Thyroid gland (tissue), 4 donors: ENCODE measurements at regions not wholly inside any gene's neighbourhood (a gene's known extent, or its start where the extent isn't known, plus 50 kb on each side); places are given as distances from the start of the nearest gene placed in this dataset.

ENCODE experiments used
- DNase-seq, 2 donors: peaks; one replicate each; pipeline ENCODE4 v3.0.0-alpha.2; 2019
- H3K27ac ChIP-seq, 3 donors: fragments of 200-600 bp; sonication (generic); 1 replicate in 2 of 3; 2 replicates in 1 of 3; pipeline ENCODE4 v1.5.1; 2016 to 2019; ENCODE audit warnings: mild to moderate bottlenecking in 1 of 3, moderate library complexity in 1 of 3
- H3K27me3 ChIP-seq: fragments of 200-600 bp; sonication (generic); one replicate; pipeline ENCODE4 v1.5.1; 2019
- H3K36me3 ChIP-seq, 2 donors: fragments of 200-600 bp; sonication (generic); one replicate each; pipeline ENCODE4 v1.5.1; 2016 to 2019
- H3K4me1 ChIP-seq, 2 donors: fragments of 200-600 bp; sonication (generic); one replicate each; pipeline ENCODE4 v1.5.1; 2017 to 2019
- H3K4me3 ChIP-seq, 3 donors: fragments of 200-600 bp; sonication (generic); replicated peaks in 1 of 3; 1 replicate in 2 of 3; 2 replicates in 1 of 3; pipeline ENCODE4 v1.5.1; 2016; ENCODE audit warnings: mild to moderate bottlenecking in 1 of 3
- H3K9me3 ChIP-seq: fragments of 200-600 bp; sonication (generic); one replicate; pipeline ENCODE4 v1.5.1; 2017
- CTCF ChIP-seq, 6 experiments: fragments of 200-600 bp in 3 of 6; fragments of 450-650 bp in 3 of 6; sonication (generic) in 3 of 6; IDR thresholded peaks; one replicate each; pipeline ENCODE4 v1.5.1; 2016 to 2019; ENCODE audit warnings: antibody characterized with exemption in 6 of 6, mild to moderate bottlenecking in 2 of 6, inconsistent platforms in 1 of 6, moderate library complexity in 1 of 6
- POLR2A ChIP-seq, 2 donors: fragments of 450-650 bp; IDR thresholded peaks; one replicate each; pipeline ENCODE4 v1.6.1; 2017; ENCODE audit warnings: antibody characterized with exemption in 2 of 2, mild to moderate bottlenecking in 2 of 2, moderate library complexity in 1 of 2
- WGBS, 2 donors: methylation state at CpG; one replicate each; pipeline ENCODE4 v1.1.5; 2017; 5-methylcytosine and 5-hydroxymethylcytosine counted together
- intact Hi-C: fragments of 100-400 bp; cut with DNase I; formaldehyde crosslinking; loops from one replicate; pipeline ENCODE4 v1.15.1; 2023

DNA sequence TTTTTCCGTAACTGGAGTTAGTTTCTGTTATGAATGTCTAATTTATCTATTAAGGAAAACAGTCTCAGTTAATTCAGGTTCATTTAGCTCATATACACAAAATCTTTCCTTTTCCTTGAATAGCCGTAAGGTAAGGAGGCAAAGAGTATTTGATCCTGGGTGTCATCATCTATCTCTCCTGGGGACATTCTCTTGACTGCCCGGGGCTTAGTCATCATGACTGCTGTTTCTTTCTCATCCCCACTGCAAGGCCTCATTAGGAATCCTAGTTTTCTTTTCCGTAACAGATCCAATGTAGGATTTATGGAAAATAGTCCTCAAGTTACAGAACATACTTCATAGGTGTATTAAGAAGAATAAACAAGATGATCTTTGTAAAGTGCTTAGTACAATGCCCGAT, 134.9 kb upstream of the CHD1 start:
- Histone ChIP-seq H3K4me1 (no peaks in the 10 kb centered on the region), H3K36me3 (no peaks in the 10 kb centered on the region), H3K27ac (no peak overlapping the region), H3K27me3 (no peaks in the 10 kb centered on the region), H3K4me3 (no peak overlapping the region), H3K9me3 (no peaks in the 10 kb centered on the region)
- DNase-seq: no peak
- TF ChIP-seq CTCF (IDR thresholded peaks at IDR 0.05): no peak
- no peak for TF ChIP-seq POLR2A (IDR thresholded peaks at IDR 0.05)
- WGBS, 2 donors: 95 to 96% methylated on average over 5 of the region's 5 CpGs
- intact Hi-C loops: no loop called here

GRCh38 chr5:99061711-99062110, 132.9 kb upstream of the CHD1 start:
- Histone ChIP-seq H3K4me1 (no peaks in the 10 kb centered on the region), H3K27me3 (no peaks in the 10 kb centered on the region), H3K36me3 (no peaks in the 10 kb centered on the region), H3K27ac (no peak overlapping the region), H3K9me3 (no peaks in the 10 kb centered on the region), H3K4me3 (no peak overlapping the region)
- 54 to 64% methylated on average over 2 of the region's 2 CpGs for WGBS, 2 donors
- intact Hi-C loops: no loop called here
- DNase-seq: no peak
- TF ChIP-seq CTCF (IDR thresholded peaks at IDR 0.05) (no peak), POLR2A (IDR thresholded peaks at IDR 0.05) (no peak)

DNA sequence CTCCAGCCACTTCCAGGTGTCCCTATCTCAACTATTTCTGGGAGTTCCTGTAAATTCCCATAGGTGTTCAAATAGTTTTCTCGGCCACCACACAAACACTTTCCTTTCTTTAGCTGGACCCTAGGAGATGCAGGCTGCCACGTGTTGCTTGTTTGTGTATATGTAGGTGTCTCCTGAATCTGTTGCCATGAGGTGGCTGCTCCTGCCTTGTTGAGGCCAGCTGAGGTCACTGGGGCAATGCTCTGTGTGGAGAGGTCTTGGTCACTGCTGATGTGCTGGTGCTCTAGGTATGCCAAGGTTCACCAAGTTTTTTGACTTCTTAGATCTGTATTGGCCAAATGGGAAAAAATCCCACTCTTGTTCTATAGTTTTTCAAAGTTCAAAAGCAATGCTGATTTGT, 132.5 kb upstream of the CHD1 start:
- Histone ChIP-seq H3K36me3 (no peaks in the 10 kb centered on the region), H3K9me3 (no peaks in the 10 kb centered on the region), H3K27ac (no peak overlapping the region), H3K4me1 (no peaks in the 10 kb centered on the region), H3K27me3 (no peaks in the 10 kb centered on the region), H3K4me3 (no peak overlapping the region)
- no peak for TF ChIP-seq POLR2A (IDR thresholded peaks at IDR 0.05)
- TF ChIP-seq CTCF (IDR thresholded peaks at IDR 0.05): no peak
- 45% methylated on average over 2 of the region's 2 CpGs for WGBS, 2 donors
- intact Hi-C loops: no loop called here
- DNase-seq: no peak

DNA sequence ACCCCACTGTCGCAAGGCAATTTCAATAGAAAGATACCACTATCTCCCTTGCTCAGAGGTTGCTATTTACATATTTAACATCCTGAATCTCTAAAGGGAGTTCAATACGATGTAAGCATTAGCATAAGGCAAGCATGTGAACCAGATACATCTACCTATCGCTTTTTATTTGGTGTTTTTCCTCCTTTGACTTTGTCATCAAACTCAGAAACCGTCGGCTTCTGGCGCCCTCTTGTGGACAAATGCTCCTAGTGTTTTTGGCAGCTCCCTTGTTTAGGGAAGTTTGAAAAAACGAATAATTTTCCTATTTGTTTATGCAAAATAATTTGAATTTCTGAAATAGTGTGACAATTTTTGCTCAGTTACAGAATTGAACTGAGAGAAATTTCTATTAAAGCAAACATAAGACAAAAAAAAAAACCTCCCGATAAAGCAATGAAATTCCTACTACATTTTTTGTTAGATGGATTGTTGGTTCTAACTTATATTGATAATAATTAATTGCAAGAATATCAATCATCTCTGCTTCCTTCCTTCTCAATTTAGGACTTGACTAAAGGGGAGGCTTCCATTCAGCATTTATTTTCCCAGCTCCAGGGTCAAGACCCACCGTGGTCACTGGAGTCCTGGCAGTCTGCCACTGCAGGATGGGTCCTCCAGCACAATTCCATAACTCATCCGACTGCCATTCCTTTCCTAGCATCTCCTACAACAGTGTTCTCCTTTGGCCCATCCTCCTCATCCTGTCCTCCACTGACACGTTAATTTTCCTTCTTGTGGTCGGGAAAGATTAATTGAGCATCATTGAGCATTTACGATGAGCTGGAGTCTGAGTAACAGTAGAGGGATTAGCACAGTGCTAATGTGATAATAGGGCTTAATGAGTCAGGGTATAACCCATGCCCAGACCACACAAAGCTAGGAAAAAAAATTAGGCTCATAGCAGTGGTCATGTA, 131.8 kb upstream of the CHD1 start:
- Histone ChIP-seq H3K27me3 (no peaks in the 10 kb centered on the region), H3K36me3 (no peaks in the 10 kb centered on the region), H3K9me3 (no peaks in the 10 kb centered on the region), H3K27ac (no peak overlapping the region), H3K4me1 (no peaks in the 10 kb centered on the region), H3K4me3 (no peak overlapping the region)
- 28 to 29% methylated on average over 13 of the region's 13 CpGs for WGBS, 2 donors
- TF ChIP-seq POLR2A (IDR thresholded peaks at IDR 0.05) (no peak), CTCF (IDR thresholded peaks at IDR 0.05) (peak; percentile 57 to 89 (median 77))
- peak; percentile 60 to 73 for DNase-seq
- intact Hi-C loops: no loop called here

DNA sequence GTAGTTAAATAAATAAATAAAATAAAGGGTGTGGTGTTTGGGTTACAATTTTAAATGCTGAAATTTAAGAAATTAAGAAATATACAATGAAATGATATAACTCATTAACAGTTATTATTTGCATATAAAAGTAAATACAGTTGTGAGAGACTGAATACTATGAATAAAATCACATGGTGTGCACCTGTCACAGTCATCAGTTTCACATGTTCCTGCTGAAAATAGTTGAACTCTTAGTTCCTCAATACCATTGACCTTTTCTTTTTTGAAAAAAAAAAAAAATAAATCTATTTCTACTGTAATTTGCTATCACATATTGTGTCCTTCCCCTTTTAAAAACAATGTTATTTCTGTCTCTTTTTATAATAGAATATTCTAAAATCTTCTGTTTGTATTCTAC, 130.9 kb upstream of the CHD1 start:
- TF ChIP-seq POLR2A (IDR thresholded peaks at IDR 0.05) (no peak), CTCF (IDR thresholded peaks at IDR 0.05) (no peak)
- intact Hi-C loops: no loop called here
- Histone ChIP-seq H3K27me3 (no peaks in the 10 kb centered on the region), H3K36me3 (no peaks in the 10 kb centered on the region), H3K4me3 (no peak overlapping the region), H3K4me1 (no peaks in the 10 kb centered on the region), H3K27ac (no peak overlapping the region), H3K9me3 (no peaks in the 10 kb centered on the region)
- no peak for DNase-seq
